ENCODE measurements at regions not wholly inside any gene's neighbourhood (a gene's known extent, or its start where the extent isn't known, plus 50 kb on each side); places are given as distances from the start of the nearest gene placed in this dataset.

- H3K9me3 ChIP-seq, result no peaks in the 10 kb centered on the region
- peak; percentile 54 for DNase-seq
- peak overlapping the region in 1 of 4 donors; percentile 35 for H3K27ac ChIP-seq
- in situ Hi-C loops (cut with MboI; ENCODE audit: low pct_ligation_motif_present in 1 of 4, low pct_unique_long_range_greater_than_20kb in 1 of 4, low sequenced_read_pairs in 3 of 4), result no loop called here
- peaks cover 0 to 21% (median 7%) of the 10 kb centered on the region in 4 donors for H3K4me1 ChIP-seq
- H3K27me3 ChIP-seq, result no peaks in the 10 kb centered on the region
- TF ChIP-seq EP300 (IDR thresholded peaks at IDR 0.05; ENCODE audit: low read depth) (no peak), POLR2AphosphoS5 (IDR thresholded peaks at IDR 0.05) (no peak), POLR2A (IDR thresholded peaks at IDR 0.05) (no peak), CTCF (IDR thresholded peaks at IDR 0.05) (no peak)
- no peak overlapping the region for H3K4me3 ChIP-seq
- intact Hi-C loops (cut with DNase I; ENCODE audit: low total_unique reads), result no loop called here
- WGBS, 2 donors (ENCODE audit: low coverage in 1 of 2), result 55% methylated on average over 8 of the region's 8 CpGs; no CpG with 5 or more reads in 1 of the 2 donors
- H3K36me3 ChIP-seq, result no peaks in the 10 kb centered on the region
These were observed 84.4 kb downstream of the ADRB2 start for GRCh38 chr5:148910686-148911361.

GRCh38 chr5:148911386-148911785 is 85.0 kb downstream of the ADRB2 start:
- Histone ChIP-seq H3K4me3 (no peak overlapping the region), H3K27ac (no peak overlapping the region), H3K36me3 (no peaks in the 10 kb centered on the region), H3K27me3 (no peaks in the 10 kb centered on the region), H3K4me1 (peaks cover 0 to 21% (median 7%) of the 10 kb centered on the region in 4 donors), H3K9me3 (no peaks in the 10 kb centered on the region)
- intact Hi-C loops (cut with DNase I; ENCODE audit: low total_unique reads) (no loop called here), in situ Hi-C loops (cut with MboI; ENCODE audit: low pct_ligation_motif_present in 1 of 4, low pct_unique_long_range_greater_than_20kb in 1 of 4, low sequenced_read_pairs in 3 of 4) (no loop called here)
- TF ChIP-seq POLR2AphosphoS5 (IDR thresholded peaks at IDR 0.05), result no peak
- no peak for TF ChIP-seq EP300 (IDR thresholded peaks at IDR 0.05; ENCODE audit: low read depth)
- no peak for TF ChIP-seq CTCF (IDR thresholded peaks at IDR 0.05)
- TF ChIP-seq POLR2A (IDR thresholded peaks at IDR 0.05), result no peak
- DNase-seq, result no peak
- WGBS, 2 donors (ENCODE audit: low coverage in 1 of 2), result 94% methylated on average over 2 of the region's 2 CpGs; no CpG with 5 or more reads in 1 of the 2 donors

DNA sequence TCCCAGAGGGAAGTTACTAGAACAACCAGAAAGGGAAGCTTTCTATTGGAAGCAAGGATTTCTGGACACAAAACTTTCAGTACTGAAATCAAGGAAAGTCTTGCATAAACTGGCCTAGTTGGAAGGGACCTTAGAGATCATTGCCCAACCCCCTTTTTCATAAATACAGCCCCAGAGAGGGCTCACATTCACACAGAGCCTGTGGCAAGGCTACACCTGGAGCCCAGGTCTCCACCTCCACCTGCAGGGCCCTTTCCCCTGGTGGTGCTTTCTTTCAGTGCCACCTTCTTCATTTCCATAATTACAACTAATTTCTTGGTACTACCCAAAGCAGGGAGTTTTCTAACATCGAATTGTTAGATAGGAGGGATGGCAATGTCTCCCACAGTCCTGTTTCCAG is 85.7 kb downstream of the ADRB2 start:
- no peaks in the 10 kb centered on the region for H3K9me3 ChIP-seq
- H3K27ac ChIP-seq, result no peak overlapping the region
- WGBS, 2 donors (ENCODE audit: low coverage in 1 of 2), result 76% methylated on average over 1 of the region's 1 CpG; no CpG with 5 or more reads in 1 of the 2 donors
- TF ChIP-seq EP300 (IDR thresholded peaks at IDR 0.05; ENCODE audit: low read depth) (no peak), POLR2A (IDR thresholded peaks at IDR 0.05) (no peak), POLR2AphosphoS5 (IDR thresholded peaks at IDR 0.05) (no peak), CTCF (IDR thresholded peaks at IDR 0.05) (no peak)
- in situ Hi-C loops (cut with MboI; ENCODE audit: low pct_ligation_motif_present in 1 of 4, low pct_unique_long_range_greater_than_20kb in 1 of 4, low sequenced_read_pairs in 3 of 4) (no loop called here), intact Hi-C loops (cut with DNase I; ENCODE audit: low total_unique reads) (no loop called here)
- no peak for DNase-seq
- H3K36me3 ChIP-seq, result no peaks in the 10 kb centered on the region
- no peak overlapping the region for H3K4me3 ChIP-seq
- no peaks in the 10 kb centered on the region for H3K27me3 ChIP-seq
- H3K4me1 ChIP-seq, result peaks cover 0 to 21% (median 7%) of the 10 kb centered on the region in 4 donors

DNA sequence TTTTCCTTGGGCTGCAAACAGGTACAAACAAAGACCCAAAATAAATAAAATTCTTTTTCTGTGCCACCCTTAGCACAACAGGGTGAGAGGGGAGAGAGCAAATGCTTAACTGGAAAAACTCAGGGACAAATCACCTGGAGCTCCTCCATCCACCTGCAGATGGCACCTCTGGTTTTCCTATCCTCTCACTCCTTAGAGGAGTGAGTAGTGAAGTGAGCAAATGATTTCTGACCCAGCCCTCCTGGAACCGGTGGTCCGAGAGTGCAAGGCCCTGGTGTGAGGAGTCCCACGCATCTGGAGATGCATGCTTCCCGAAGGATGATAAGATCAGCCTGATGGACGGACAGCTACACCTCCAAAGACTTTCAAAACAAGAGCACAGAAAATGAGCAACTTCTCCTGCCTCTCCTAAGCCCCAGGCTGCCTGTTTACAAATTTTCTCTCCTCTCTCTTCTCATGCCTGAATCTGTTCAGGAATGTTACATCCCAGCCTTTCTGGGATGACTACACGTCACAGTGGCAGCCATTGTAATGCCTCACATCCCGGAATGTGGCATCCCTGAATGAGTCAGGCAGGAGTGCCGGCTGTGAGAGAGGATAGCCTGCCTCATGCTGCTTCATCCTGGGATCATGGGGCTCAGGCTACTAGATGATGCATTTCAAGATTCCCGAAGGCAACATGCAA is 86.4 kb downstream of the ADRB2 start:
- TF ChIP-seq CTCF (IDR thresholded peaks at IDR 0.05) (no peak), POLR2AphosphoS5 (IDR thresholded peaks at IDR 0.05) (peak in 1 of 3 donors; percentile 16)
- DNase-seq, result no peak
- H3K4me1 ChIP-seq, result peaks cover 0 to 21% (median 7%) of the 10 kb centered on the region in 4 donors
- in situ Hi-C loops (cut with MboI; ENCODE audit: low pct_ligation_motif_present in 1 of 4, low pct_unique_long_range_greater_than_20kb in 1 of 4, low sequenced_read_pairs in 3 of 4), result no loop called here
- H3K27me3 ChIP-seq, result no peaks in the 10 kb centered on the region
- H3K9me3 ChIP-seq, result no peaks in the 10 kb centered on the region
- H3K4me3 ChIP-seq, result no peak overlapping the region
- intact Hi-C loops (cut with DNase I; ENCODE audit: low total_unique reads), result no loop called here
- no peaks in the 10 kb centered on the region for H3K36me3 ChIP-seq
- H3K27ac ChIP-seq, result no peak overlapping the region
- WGBS, 2 donors (ENCODE audit: low coverage in 1 of 2), result 73% methylated on average over 9 of the region's 9 CpGs; no CpG with 5 or more reads in 1 of the 2 donors
